Endothelial cell of umbilical vein (primary cell): ENCODE measurements at regions not wholly inside any gene's neighbourhood (a gene's known extent, or its start where the extent isn't known, plus 50 kb on each side); places are given as distances from the start of the nearest gene placed in this dataset.

ENCODE experiments used
- BruUV-seq: library from RNA; stranded (reverse); fragments of 400-500 nt; replicated peaks from 2 replicates; lab custom pipeline; 2021; lab: Mats Ljungman, UMichigan
- CTCF ChIA-PET: fragments of 300-600, 350-600 bp; sonication (Branson Sonifier 250); formaldehyde crosslinking; loops from one replicate; lab custom pipeline; 2021; ENCODE audit warnings: antibody characterized with exemption, inconsistent platforms; lab: Charles Lee
- POLR2A ChIA-PET: fragments of 300-600, 350-600 bp; sonication (Branson Sonifier 250); formaldehyde crosslinking; loops from one replicate; lab custom pipeline; 2021; ENCODE audit warnings: antibody characterized with exemption, inconsistent platforms; lab: Charles Lee
- DNase-seq: peaks from one replicate; pipeline ENCODE4 v3.0.0-alpha.2; 2011; ENCODE audit warnings: low read depth, low spot score
- FAIRE-seq: peaks from 2 replicates; lab custom pipeline; 2011; peaks lifted over from hg19 to GRCh38; lab: Jason Lieb, UNC
- H2AFZ ChIP-seq: 2 replicates; pipeline ENCODE4 v1.6.0; 2012; ENCODE audit warnings: low read depth, low read length, control low read depth, inconsistent platforms
- H3K27ac ChIP-seq: 2 replicates; pipeline ENCODE4 v1.5.1; 2011; ENCODE audit warnings: low read depth, mild to moderate bottlenecking, control low read depth, low read length, moderate library complexity; ENCODE audit not compliant: insufficient read depth
- H3K27me3 ChIP-seq, 2 experiments: 2 replicates each; pipeline versions ENCODE4 v1.6.0 to v1.6.1; 2011; ENCODE audit warnings: low read length in 2 of 2, mixed read lengths in 1 of 2; ENCODE audit not compliant: control insufficient read depth in 2 of 2, insufficient read depth in 2 of 2
- H3K36me3 ChIP-seq, 2 experiments: 2 replicates in 1 of 2; 3 replicates in 1 of 2; pipeline ENCODE4 v1.5.1; 2011; ENCODE audit warnings: low read length in 2 of 2, mild to moderate bottlenecking in 1 of 2, moderate library complexity in 1 of 2; ENCODE audit not compliant: control insufficient read depth in 2 of 2, insufficient read depth in 2 of 2; ENCODE audit errors: extremely low read depth in 1 of 2
- H3K4me1 ChIP-seq: 3 replicates; pipeline ENCODE4 v1.5.1; 2011; ENCODE audit warnings: mild to moderate bottlenecking, low read length; ENCODE audit not compliant: control insufficient read depth, insufficient read depth; ENCODE audit errors: extremely low read depth
- H3K4me2 ChIP-seq: 2 replicates; pipeline ENCODE4 v1.6.1; 2011; ENCODE audit warnings: low read length, control low read depth, mixed read lengths; ENCODE audit not compliant: insufficient read depth
- H3K4me3 ChIP-seq, 3 experiments: fragments of 200-600 bp in 1 of 3; sonication (generic), shearing (Covaris generic) in 1 of 3; replicated peaks in 1 of 3; 2 replicates each; pipeline ENCODE4 v1.5.1; 2011 to 2016; ENCODE audit warnings: control low read depth in 3 of 3, low read length in 3 of 3, mild to moderate bottlenecking in 2 of 3, inconsistent platforms in 1 of 3, low read depth in 1 of 3, moderate library complexity in 1 of 3; ENCODE audit not compliant: insufficient read depth in 1 of 3
- H3K79me2 ChIP-seq: 2 replicates; pipeline ENCODE4 v1.6.0; 2012; ENCODE audit warnings: low read length, inconsistent platforms; ENCODE audit not compliant: control insufficient read depth, insufficient read depth
- H3K9ac ChIP-seq: replicated peaks from 2 replicates; pipeline ENCODE3; 2011; ENCODE audit warnings: low read length, control low read depth; ENCODE audit not compliant: insufficient read depth; ENCODE audit errors: extremely low read depth
- H3K9me1 ChIP-seq: replicated peaks from 3 replicates; pipeline ENCODE4 v1.6.0; 2011; ENCODE audit warnings: mild to moderate bottlenecking, low read length; ENCODE audit not compliant: control insufficient read depth, insufficient read depth; ENCODE audit errors: extremely low read depth
- H3K9me3 ChIP-seq: replicated peaks from 2 replicates; pipeline ENCODE4 v1.5.1; 2012; ENCODE audit warnings: low read length, inconsistent platforms; ENCODE audit not compliant: control insufficient read depth, insufficient read depth
- H4K20me1 ChIP-seq: replicated peaks from 2 replicates; pipeline ENCODE3; 2011; ENCODE audit warnings: mild to moderate bottlenecking, low read length; ENCODE audit not compliant: control insufficient read depth, insufficient read depth; ENCODE audit errors: extremely low read depth
- EZH2 ChIP-seq: IDR thresholded peaks from 2 replicates; pipeline ENCODE4 v1.6.1; 2012; ENCODE audit warnings: borderline replicate concordance, low read depth, mild to moderate bottlenecking, moderate library complexity, low read length, inconsistent platforms; ENCODE audit not compliant: severe bottlenecking
- FOS ChIP-seq: IDR thresholded peaks from 2 replicates; pipeline ENCODE4 v1.6.1; 2011; ENCODE audit warnings: mild to moderate bottlenecking, low read length, moderate library complexity, borderline replicate concordance; ENCODE audit not compliant: insufficient read depth
- GATA2 ChIP-seq: IDR thresholded peaks from 2 replicates; pipeline ENCODE4 v1.7.0; 2011; ENCODE audit warnings: low read depth, mild to moderate bottlenecking, moderate library complexity, mixed read lengths, low read length; ENCODE audit not compliant: insufficient read length, insufficient read depth
- JUN ChIP-seq: IDR thresholded peaks from 2 replicates; pipeline ENCODE4 v1.6.1; 2011; ENCODE audit warnings: borderline replicate concordance, low read depth; ENCODE audit not compliant: insufficient read length, insufficient read depth
- MYC ChIP-seq: IDR thresholded peaks from one replicate; pipeline ENCODE4 v1.6.1; 2011; ENCODE audit warnings: mild to moderate bottlenecking, low read depth, low read length
- POLR2A ChIP-seq: IDR thresholded peaks from 2 replicates; pipeline ENCODE4 v1.6.1; 2012; ENCODE audit warnings: low read depth, mild to moderate bottlenecking, control low read depth, low read length
- POLR2AphosphoS5 ChIP-seq: IDR thresholded peaks from 2 replicates; pipeline ENCODE4 v1.6.1; 2012; ENCODE audit warnings: low read depth, mild to moderate bottlenecking, control low read depth, low read length, moderate library complexity; ENCODE audit not compliant: insufficient read depth
- dilution Hi-C: fragments of 300-500 bp; cut with MboI; formaldehyde crosslinking; loops from one replicate; pipeline ENCODE4 v1.15.0; 2019; ENCODE audit warnings: low sequenced_read_pairs; ENCODE audit not compliant: extremely low pct_ligation_motif_present
- intact Hi-C: fragments of 100-400 bp; cut with micrococcal nuclease; formaldehyde crosslinking; loops from one replicate; pipeline ENCODE4 v1.10.0; 2022
- TF ChIP-seq, protein P1 (sequence below), 2 donors: IDR thresholded peaks; 1 replicate in 1 of 2; 2 replicates in 1 of 2; pipeline ENCODE4 v1.5.1; 2011; ENCODE audit warnings: low read length in 2 of 2, mild to moderate bottlenecking in 2 of 2, moderate library complexity in 2 of 2, control low read depth in 1 of 2, inconsistent platforms in 1 of 2, low read depth in 1 of 2; ENCODE audit not compliant: insufficient read depth in 1 of 2; ENCODE audit errors: extremely low read depth in 1 of 2
- TF ChIP-seq, protein P2 (sequence below): IDR thresholded peaks from 2 replicates; pipeline ENCODE4 v1.6.1; 2011; ENCODE audit not compliant: insufficient read depth, insufficient read length

DNA sequence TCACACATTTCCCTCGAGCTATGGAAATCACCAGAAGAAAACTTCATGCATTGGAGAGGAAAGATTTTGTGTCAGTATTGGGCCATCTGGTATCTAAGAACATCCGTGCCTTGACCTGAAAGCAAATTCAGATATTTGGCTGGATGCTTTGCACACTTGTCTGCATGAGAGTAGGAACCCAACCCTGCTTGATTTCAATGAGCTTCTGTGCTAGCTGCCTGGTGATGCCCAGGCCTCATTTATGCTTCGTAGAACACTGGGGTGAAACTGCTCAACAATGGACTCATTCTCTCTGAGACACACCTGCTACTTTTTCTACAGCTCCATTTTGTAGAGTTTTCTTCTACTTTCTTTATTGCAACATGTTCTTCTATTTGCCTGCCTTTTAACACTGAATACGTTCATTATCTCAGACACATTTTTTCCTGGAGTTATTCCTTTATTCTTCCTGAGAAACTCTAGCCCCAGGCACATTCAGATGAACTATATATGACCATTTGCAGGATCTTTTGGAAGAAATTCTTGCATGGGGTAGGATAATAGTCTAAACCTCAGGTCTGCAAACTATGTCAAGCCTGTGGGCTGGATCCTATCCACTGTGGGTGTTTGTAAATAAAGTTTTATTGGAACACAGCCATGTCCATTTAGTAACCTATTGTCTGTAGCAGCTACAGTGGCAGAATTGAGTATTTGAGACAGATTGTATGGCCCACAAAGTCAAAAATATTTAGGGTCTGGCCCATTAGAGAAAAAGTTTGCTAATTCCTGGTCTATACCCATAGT lies 83.8 kb upstream of the CLCN4 start:
- no peak overlapping the region for H3K27ac ChIP-seq
- no peaks in the 10 kb centered on the region for H3K27me3 ChIP-seq
- no peaks in the 10 kb centered on the region for H3K9me1 ChIP-seq
- ChIA-PET CTCF (interaction anchor here (0.9 kb wide), 1 partner anchor 10 kb away, joined by 3 read pairs; no protein-coding TSS in a partner anchor), POLR2A (interaction anchor here (0.9 kb wide), 1 partner anchor 1201 kb away, joined by 3 read pairs; no protein-coding TSS in a partner anchor)
- H2AFZ ChIP-seq = no peak overlapping the region
- no TSS peak for BruUV-seq
- H3K79me2 ChIP-seq = peaks cover 27% of the 10 kb centered on the region
- dilution Hi-C loops = no loop called here
- H3K4me2 ChIP-seq = no peak overlapping the region
- DNase-seq (no peak), FAIRE-seq (peak; percentile 38)
- H3K9me3 ChIP-seq = no peaks in the 10 kb centered on the region
- TF ChIP-seq FOS = no peak
- TF ChIP-seq, protein P1, sequence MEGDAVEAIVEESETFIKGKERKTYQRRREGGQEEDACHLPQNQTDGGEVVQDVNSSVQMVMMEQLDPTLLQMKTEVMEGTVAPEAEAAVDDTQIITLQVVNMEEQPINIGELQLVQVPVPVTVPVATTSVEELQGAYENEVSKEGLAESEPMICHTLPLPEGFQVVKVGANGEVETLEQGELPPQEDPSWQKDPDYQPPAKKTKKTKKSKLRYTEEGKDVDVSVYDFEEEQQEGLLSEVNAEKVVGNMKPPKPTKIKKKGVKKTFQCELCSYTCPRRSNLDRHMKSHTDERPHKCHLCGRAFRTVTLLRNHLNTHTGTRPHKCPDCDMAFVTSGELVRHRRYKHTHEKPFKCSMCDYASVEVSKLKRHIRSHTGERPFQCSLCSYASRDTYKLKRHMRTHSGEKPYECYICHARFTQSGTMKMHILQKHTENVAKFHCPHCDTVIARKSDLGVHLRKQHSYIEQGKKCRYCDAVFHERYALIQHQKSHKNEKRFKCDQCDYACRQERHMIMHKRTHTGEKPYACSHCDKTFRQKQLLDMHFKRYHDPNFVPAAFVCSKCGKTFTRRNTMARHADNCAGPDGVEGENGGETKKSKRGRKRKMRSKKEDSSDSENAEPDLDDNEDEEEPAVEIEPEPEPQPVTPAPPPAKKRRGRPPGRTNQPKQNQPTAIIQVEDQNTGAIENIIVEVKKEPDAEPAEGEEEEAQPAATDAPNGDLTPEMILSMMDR (IDR thresholded peaks at IDR 0.05; ENCODE audit: extremely low read depth in 1 of 2, insufficient read depth in 1 of 2, low read depth in 1 of 2, low read length in 2 of 2) = no peak
- TF ChIP-seq EZH2 = no peak
- no peak for TF ChIP-seq JUN
- no peak for TF ChIP-seq MYC
- no peak for TF ChIP-seq POLR2A
- TF ChIP-seq POLR2AphosphoS5 = no peak
- TF ChIP-seq GATA2 = no peak
- TF ChIP-seq, protein P2, sequence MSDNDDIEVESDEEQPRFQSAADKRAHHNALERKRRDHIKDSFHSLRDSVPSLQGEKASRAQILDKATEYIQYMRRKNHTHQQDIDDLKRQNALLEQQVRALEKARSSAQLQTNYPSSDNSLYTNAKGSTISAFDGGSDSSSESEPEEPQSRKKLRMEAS = no peak
- peaks cover under 1 to 6% of the 10 kb centered on the region in 2 experiments for H3K36me3 ChIP-seq
- no peaks in the 10 kb centered on the region for H4K20me1 ChIP-seq
- no peak overlapping the region for H3K4me3 ChIP-seq
- no peak overlapping the region for H3K9ac ChIP-seq
- H3K4me1 ChIP-seq = no peaks in the 10 kb centered on the region
- intact Hi-C loops = no loop called here
